ENCODE measurements at regions not wholly inside any gene's neighbourhood (a gene's known extent, or its start where the extent isn't known, plus 50 kb on each side); places are given as distances from the start of the nearest gene placed in this dataset.

GRCh38 chr1:118253053-118253915 is 68.3 kb upstream of the SPAG17 start:
- no peaks in the 10 kb centered on the region for H3K36me3 ChIP-seq (ENCODE audit: control insufficient read depth in 2 of 3, insufficient read depth in 3 of 3, low read length in 3 of 3)
- TF ChIP-seq CTCF (IDR thresholded peaks at IDR 0.05; ENCODE audit: borderline replicate concordance, extremely low read depth, insufficient read depth): no peak
- H3K27me3 ChIP-seq (ENCODE audit: control insufficient read depth, insufficient read depth, low read length): no peaks in the 10 kb centered on the region
- DNase-seq (peak in 2 of 5 donors; percentile 8 to 39), FAIRE-seq (no peak)
- intact Hi-C loops (cut with DNase I): no loop called here
- no peak overlapping the region for H3K9ac ChIP-seq (ENCODE audit: low read length in 3 of 3)
- H3K9me3 ChIP-seq (ENCODE audit: control insufficient read depth in 2 of 3, insufficient read depth in 1 of 3, low read length in 3 of 3): no peaks in the 10 kb centered on the region
- no peak overlapping the region for H3K27ac ChIP-seq (ENCODE audit: low read depth in 2 of 2, low read length in 2 of 2)
- H3K4me1 ChIP-seq (ENCODE audit: control insufficient read depth in 2 of 3, insufficient read depth in 2 of 3, low read depth in 1 of 3, low read length in 3 of 3): no peaks in the 10 kb centered on the region
- no peak overlapping the region for H3K4me3 ChIP-seq (ENCODE audit: low read length in 3 of 3)

DNA sequence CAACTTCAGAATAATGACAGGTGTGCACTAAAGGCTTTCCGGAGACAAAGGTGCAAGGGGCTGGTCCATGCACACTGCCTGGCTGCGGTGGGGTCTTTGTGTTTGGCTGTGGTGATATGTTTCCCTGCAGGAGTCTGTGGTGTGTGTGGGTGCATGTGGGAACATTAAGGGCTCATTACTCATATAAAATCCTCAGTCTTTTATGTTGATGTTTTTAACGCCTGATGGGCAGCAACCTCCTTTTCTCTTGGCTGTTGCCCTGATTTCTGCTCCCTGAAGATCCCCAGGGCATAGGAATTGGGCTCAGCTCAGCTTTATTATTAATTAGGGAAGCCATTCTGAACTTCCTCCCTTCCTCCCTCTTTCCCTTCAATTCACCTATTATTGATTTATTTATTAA is 67.6 kb upstream of the SPAG17 start:
- FAIRE-seq (no peak), DNase-seq (no peak)
- no peaks in the 10 kb centered on the region for H3K9me3 ChIP-seq (ENCODE audit: control insufficient read depth in 2 of 3, insufficient read depth in 1 of 3, low read length in 3 of 3)
- H3K36me3 ChIP-seq (ENCODE audit: control insufficient read depth in 2 of 3, insufficient read depth in 3 of 3, low read length in 3 of 3): no peaks in the 10 kb centered on the region
- intact Hi-C loops (cut with DNase I): no loop called here
- no peak overlapping the region for H3K4me3 ChIP-seq (ENCODE audit: low read length in 3 of 3)
- no peak overlapping the region for H3K27ac ChIP-seq (ENCODE audit: low read depth in 2 of 2, low read length in 2 of 2)
- no peak for TF ChIP-seq CTCF (IDR thresholded peaks at IDR 0.05; ENCODE audit: borderline replicate concordance, extremely low read depth, insufficient read depth)
- H3K9ac ChIP-seq (ENCODE audit: low read length in 3 of 3): no peak overlapping the region
- no peaks in the 10 kb centered on the region for H3K27me3 ChIP-seq (ENCODE audit: control insufficient read depth, insufficient read depth, low read length)
- no peaks in the 10 kb centered on the region for H3K4me1 ChIP-seq (ENCODE audit: control insufficient read depth in 2 of 3, insufficient read depth in 2 of 3, low read depth in 1 of 3, low read length in 3 of 3)

DNA sequence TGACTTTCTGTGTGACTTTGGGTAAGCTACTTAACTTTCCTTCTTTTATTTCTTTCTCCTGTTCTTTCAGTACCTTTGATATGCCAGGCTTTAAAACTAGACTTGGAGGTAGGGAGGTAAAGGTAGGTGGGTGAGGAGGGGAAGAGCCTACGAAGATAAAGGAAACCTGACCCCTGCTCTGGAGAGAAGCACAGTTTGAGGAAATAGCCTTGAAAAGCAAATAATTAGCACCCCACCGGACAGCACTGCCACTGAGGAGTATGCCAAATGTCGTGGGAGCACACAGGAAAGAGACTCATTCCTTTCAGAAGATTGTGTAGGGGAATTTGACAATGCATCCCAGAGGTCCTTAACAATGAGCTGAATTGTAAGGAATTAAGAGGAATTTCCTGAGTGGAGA is 65.2 kb upstream of the SPAG17 start:
- Histone ChIP-seq H3K4me3 (ENCODE audit: low read length in 3 of 3) (no peak overlapping the region), H3K9ac (ENCODE audit: low read length in 3 of 3) (no peak overlapping the region), H3K27ac (ENCODE audit: low read depth in 2 of 2, low read length in 2 of 2) (no peak overlapping the region), H3K4me1 (ENCODE audit: control insufficient read depth in 2 of 3, insufficient read depth in 2 of 3, low read depth in 1 of 3, low read length in 3 of 3) (no peaks in the 10 kb centered on the region), H3K27me3 (ENCODE audit: control insufficient read depth, insufficient read depth, low read length) (no peaks in the 10 kb centered on the region), H3K36me3 (ENCODE audit: control insufficient read depth in 2 of 3, insufficient read depth in 3 of 3, low read length in 3 of 3) (no peaks in the 10 kb centered on the region), H3K9me3 (ENCODE audit: control insufficient read depth in 2 of 3, insufficient read depth in 1 of 3, low read length in 3 of 3) (no peaks in the 10 kb centered on the region)
- intact Hi-C loops (cut with DNase I): no loop called here
- FAIRE-seq: no peak
- DNase-seq: no peak
- TF ChIP-seq CTCF (IDR thresholded peaks at IDR 0.05; ENCODE audit: borderline replicate concordance, extremely low read depth, insufficient read depth): no peak

Measured in kidney (tissue), 13 donors.